ENCODE measurements at regions not wholly inside any gene's neighbourhood (a gene's known extent, or its start where the extent isn't known, plus 50 kb on each side); places are given as distances from the start of the nearest gene placed in this dataset.
"Not testable (repeated sequence)": the region's sequence is repeated elsewhere in the genome, so short reads cannot be mapped to it uniquely, and the experiment has no call there.

DNA sequence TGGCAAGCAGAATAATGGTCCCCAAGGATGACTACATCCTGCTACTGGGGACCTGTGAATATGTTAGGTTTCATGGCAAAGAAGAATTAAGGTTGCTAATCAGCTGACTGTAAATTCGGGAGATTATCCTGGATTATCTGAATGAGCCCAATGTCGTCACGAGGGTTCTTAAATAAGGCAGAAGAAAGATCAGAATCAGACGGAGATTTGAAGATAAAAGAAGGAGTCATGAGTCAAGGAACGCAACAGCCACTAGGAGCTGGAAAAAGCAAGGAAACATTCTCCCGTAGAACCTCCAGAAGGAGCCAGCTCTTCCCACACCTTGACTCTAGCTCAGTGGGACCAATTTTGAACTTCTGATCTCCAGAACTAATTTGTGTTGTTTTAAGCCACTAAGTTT is 82.9 kb upstream of the APBB1IP start:
- no peak for DNase-seq

DNA sequence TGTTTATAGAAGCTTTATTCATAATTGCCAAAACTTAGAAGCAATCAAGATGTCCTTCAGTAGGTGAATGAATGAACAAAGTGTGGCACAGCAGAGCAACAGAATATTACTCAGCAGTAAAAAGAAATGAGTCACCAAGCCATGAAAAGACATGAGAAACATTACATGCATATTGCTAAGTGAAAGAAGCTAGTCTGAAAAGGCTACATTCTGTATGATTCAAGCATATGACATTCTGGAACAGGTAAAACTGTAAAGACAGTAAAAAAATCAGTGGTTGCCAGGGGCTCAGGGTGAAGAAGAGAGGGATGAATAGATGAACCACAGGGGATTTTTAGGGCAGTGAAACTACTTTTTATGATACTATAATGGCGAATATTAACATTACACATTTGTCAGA is 80.9 kb upstream of the APBB1IP start:
- DNase-seq: peak; percentile 42

- DNase-seq: peak; percentile 67
These were observed 80.1 kb upstream of the APBB1IP start for GRCh38 chr10:26358071-26358470.

GRCh38 chr10:26359670-26360069 is 78.5 kb upstream of the APBB1IP start:
- no peak for DNase-seq

DNA sequence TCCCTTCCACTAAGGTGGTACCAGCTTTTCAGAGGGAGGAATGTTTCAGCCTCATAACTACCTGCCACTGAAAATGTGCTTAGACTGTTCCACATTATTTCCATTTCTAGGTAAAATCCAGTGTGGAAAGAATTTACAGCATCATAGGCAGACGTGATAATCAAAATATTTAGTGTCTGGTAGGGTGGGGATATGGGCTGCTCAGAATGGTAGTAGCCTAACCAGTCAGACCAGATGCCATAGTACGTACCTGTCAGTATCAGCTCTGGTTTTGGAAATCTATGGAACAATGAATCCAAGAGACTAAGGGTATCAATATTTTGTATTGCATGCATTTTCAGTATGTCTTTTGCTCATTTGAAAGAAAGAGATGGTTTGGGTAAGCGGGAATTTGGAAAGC is 76.8 kb upstream of the APBB1IP start:
- DNase-seq: no peak

- DNase-seq: peak; percentile 76
These were observed 76.2 kb upstream of the APBB1IP start for GRCh38 chr10:26361971-26362370.

DNA sequence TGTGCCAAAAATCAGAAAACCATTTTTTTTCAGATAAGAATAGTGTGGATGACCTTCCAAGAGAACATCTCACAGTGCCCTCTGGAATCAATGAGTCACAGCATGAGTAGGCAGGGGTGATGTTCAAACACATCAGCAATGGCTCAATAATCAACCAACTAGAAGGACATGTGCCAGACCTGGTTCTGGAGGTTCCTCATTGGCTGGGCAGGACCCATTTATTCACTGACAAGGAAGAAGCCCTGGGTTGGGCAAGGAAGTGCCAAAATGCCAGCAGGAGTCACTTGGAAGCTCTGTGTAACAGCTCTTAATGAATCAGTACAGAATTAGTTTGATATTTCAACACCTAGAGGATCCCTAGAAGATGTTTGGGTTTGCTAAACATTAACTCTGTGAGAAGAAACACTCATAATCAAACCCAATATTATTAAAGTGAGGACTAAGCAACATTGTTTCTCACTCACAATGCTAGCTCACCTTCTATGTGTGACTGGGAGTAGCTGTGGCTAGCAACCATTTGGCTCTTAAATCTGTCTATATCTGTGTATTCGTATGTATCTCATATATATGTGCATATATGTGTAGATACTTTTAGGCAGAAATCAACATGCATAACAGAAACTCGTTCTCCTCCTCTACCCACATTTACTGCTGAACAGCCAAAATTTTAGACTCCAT is 72.3 kb upstream of the APBB1IP start:
- peak; percentile 86 for DNase-seq

DNA sequence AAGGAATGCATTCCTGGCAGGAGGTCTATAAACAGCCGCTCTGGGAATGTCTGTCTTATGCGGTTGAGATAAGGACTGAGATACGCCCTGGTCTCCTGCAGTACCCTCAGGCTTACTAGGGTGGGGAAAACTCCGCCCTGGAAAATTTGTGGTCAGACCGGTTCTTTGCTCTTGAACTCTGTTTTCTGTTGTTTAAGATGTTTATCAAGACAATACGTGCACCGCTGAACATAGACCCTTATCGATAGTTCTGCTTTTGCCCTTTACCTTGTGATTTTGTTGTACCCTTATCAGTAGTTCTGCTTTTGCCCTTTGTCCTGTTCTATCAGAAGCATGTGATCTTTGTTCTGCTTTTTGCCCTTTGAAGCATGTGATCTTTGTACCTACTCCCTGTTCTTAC is 71.1 kb upstream of the APBB1IP start:
- not testable (repeated sequence) for DNase-seq

- no peak for DNase-seq
These were observed 70.4 kb upstream of the APBB1IP start for GRCh38 chr10:26367771-26368170.

GRCh38 chr10:26368463-26368862 is 69.7 kb upstream of the APBB1IP start:
- no peak for DNase-seq

DNA sequence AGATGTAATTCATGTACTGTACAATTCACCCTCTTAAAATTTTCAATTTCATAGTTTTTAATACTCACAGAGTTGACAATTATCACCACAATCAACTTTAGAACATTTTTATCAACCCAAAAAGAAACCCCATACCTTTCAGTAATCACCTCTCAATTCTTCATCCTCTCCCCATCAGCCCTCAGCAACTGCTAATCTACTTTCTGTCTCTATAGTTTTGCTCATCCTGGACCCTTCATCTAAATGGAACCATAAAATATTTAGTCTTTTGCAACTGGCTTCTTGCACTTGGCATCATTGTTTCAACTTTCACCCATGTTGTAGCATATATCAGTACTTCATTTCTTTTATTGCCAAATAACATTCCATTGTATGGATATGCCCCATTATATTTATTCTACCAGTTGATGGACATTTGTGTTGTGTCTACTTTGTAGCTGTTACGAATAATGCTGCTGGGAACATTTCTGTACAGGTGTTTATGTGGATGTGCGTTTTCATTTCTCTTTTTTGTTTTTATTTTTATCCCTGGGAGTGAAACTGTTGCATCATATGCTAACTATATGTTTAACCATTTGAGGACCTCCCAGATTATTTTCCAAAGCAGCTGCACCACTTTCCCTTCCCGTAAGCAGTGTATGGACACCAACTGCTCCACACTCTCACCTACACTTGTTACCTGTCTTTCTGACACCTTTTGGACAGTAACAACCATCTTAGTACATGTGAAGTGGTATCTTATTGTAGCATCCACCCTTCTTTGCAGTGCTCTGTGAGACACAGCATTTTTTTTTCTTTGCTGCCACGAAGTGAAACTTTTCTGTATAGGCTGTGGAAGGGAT is 65.4 kb upstream of the APBB1IP start:
- DNase-seq: no peak

DNA sequence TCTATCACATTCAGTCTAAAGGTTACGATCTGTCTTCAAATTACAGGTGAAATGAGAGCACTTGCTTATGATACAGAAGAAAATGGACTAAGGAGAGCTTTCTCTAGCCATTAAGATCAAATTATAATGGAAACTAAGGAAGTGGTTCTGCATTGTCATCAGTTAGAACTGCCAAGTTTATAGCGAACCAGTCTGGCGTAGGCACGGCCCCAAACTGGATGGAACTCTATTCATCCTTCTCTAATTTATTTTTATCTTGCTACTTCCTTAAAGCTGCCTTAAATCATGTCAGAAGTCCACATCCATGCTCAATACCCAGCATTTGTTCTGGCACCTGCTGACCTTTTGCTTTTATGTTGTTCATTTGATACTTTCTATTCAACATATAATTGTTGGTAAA is 63.7 kb upstream of the APBB1IP start:
- DNase-seq: peak; percentile 33

- not testable (repeated sequence) for DNase-seq
These were observed 60.8 kb upstream of the APBB1IP start for GRCh38 chr10:26377224-26377810.

DNA sequence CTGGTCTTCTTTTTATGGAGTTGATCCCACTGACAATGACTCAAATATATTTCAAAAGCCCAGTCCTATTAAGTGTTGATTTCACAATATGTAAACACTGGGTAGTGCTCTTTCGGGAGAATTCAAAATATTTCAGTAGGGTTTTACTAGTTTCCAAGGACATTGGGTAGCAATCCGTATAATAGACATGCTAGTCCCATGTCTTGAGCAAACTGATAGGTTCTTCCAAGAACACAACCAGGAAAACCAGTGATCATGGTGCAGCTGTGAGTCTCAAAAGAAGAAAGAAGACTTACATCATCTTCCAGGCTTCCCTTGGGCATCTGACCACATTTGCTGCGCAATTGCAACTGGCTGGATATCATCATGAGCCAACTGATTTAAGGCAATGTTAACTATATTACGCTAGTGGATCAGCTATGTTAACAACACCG is 59.3 kb upstream of the APBB1IP start:
- DNase-seq: peak; percentile 88

GRCh38 chr10:26380815-26381214 is 57.3 kb upstream of the APBB1IP start:
- no peak for DNase-seq

DNA sequence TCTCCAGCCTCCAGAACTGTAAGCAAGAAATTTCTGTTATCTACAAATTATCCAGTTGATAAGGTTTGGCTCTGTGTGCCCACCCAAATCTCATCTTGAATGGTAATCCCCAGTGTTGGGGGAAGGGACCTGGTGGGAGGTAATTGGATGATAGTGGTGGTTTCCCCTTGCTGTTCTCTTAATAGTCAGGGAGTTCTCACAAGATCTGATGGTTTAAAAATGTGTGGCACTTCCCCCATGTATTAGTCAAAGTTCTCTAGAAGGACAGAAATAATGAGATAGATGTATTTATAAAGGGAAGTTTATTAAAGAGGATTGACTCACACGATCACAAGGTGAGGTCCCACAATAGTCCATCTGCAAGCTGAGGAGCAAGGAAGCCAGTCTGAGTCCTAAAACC is 56.2 kb upstream of the APBB1IP start:
- peak; percentile 22 for DNase-seq

- DNase-seq: no peak
These were observed 53.5 kb upstream of the APBB1IP start for GRCh38 chr10:26384600-26384999.

DNA sequence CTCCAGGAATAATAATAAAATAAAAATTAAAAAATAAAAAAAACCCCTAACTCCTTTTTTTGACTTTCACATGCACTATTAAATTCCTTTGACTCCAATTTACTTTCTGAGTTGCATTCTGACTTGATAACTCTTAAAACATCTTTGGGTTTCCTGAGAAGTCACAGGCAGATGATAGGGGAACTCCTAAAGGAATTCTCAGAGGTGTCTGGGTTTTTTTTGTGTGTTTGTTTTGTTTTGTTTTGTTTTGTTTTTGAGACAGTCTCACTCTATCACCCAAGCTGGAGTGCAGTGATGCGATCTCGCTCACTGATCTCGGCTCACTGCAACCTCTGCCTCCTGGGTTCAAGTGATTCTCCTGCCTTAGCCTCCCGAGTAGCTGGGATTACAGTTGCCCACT is 52.7 kb upstream of the APBB1IP start:
- no peak for DNase-seq

GRCh38 chr10:26386781-26387180 is 51.4 kb upstream of the APBB1IP start:
- DNase-seq: peak; percentile 79
